ENCODE measurements at regions not wholly inside any gene's neighbourhood (a gene's known extent, or its start where the extent isn't known, plus 50 kb on each side); places are given as distances from the start of the nearest gene placed in this dataset.

DNA sequence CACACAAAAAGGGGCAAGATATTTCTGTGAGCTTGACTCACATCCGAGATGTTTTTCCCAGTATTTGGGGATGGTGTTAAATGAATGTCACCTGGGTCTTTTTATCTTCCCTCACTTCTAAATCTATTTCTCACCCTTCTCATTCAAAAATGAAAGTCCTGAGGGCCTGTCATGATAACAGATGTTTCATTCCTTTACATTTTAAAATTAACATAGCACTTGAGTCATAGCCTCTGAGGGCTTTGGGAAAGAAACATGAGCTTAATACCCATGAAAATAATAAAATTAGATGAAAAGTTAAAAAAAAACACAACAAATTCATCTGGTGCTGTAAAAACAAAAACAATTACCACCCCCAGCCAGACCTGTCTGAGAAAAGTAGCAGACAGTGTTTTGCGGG lies 226.7 kb downstream of the HNMT start:
- no peak overlapping the region for H3K4me3 ChIP-seq (ENCODE audit: low read depth, low read length)
- DNase-seq (ENCODE audit: low read depth) = no peak
- no peak for TF ChIP-seq CTCF (IDR thresholded peaks at IDR 0.05; ENCODE audit: insufficient read depth, low read length, severe bottlenecking)
- no peaks in the 10 kb centered on the region for H3K36me3 ChIP-seq (ENCODE audit: control insufficient read depth, insufficient read depth, low read length)
- H3K27me3 ChIP-seq (ENCODE audit: control insufficient read depth, insufficient read depth, low read length) = no peaks in the 10 kb centered on the region
- no peak for FAIRE-seq

GRCh38 chr2:138193416-138194213 lies 229.3 kb downstream of the HNMT start:
- Histone ChIP-seq H3K36me3 (ENCODE audit: control insufficient read depth, insufficient read depth, low read length) (no peaks in the 10 kb centered on the region), H3K4me3 (ENCODE audit: low read depth, low read length) (no peak overlapping the region), H3K27me3 (ENCODE audit: control insufficient read depth, insufficient read depth, low read length) (no peaks in the 10 kb centered on the region)
- no peak for TF ChIP-seq CTCF (IDR thresholded peaks at IDR 0.05; ENCODE audit: insufficient read depth, low read length, severe bottlenecking)
- DNase-seq (ENCODE audit: low read depth) (no peak), FAIRE-seq (no peak)

- peak; percentile 40 for DNase-seq (ENCODE audit: low read depth)
- Histone ChIP-seq H3K4me3 (ENCODE audit: low read depth, low read length) (no peak overlapping the region), H3K27me3 (ENCODE audit: control insufficient read depth, insufficient read depth, low read length) (no peaks in the 10 kb centered on the region), H3K36me3 (ENCODE audit: control insufficient read depth, insufficient read depth, low read length) (no peaks in the 10 kb centered on the region)
- no peak for TF ChIP-seq CTCF (IDR thresholded peaks at IDR 0.05; ENCODE audit: insufficient read depth, low read length, severe bottlenecking)
- FAIRE-seq = no peak
Observed at GRCh38 chr2:138201286-138201685, 237.0 kb downstream of the HNMT start.

GRCh38 chr2:138202762-138203161 lies 238.5 kb downstream of the HNMT start:
- DNase-seq (ENCODE audit: low read depth) (peak; percentile 81), FAIRE-seq (no peak)
- Histone ChIP-seq H3K27me3 (ENCODE audit: control insufficient read depth, insufficient read depth, low read length) (no peaks in the 10 kb centered on the region), H3K4me3 (ENCODE audit: low read depth, low read length) (no peak overlapping the region), H3K36me3 (ENCODE audit: control insufficient read depth, insufficient read depth, low read length) (no peaks in the 10 kb centered on the region)
- TF ChIP-seq CTCF (IDR thresholded peaks at IDR 0.05; ENCODE audit: insufficient read depth, low read length, severe bottlenecking) = no peak

DNA sequence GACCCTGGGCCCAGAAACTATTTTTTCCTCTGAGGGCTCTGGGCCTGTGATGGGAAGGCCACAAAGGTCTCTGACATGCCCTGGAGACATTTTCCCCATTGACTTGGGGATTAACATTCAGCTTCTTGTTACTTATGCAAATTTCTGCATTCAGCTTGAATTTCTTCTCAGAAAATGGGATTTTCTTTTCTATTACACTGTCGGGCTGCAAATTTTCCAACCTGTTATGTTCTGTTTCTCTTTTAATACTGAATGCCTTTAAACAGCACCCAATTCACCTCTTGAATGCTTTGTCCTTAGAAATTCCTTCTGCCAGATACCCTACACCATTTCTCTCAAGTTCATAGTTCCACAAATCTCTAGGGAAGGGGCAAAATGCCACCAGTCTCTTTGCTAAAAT lies 241.0 kb downstream of the HNMT start:
- Histone ChIP-seq H3K4me3 (ENCODE audit: low read depth, low read length) (no peak overlapping the region), H3K36me3 (ENCODE audit: control insufficient read depth, insufficient read depth, low read length) (no peaks in the 10 kb centered on the region), H3K27me3 (ENCODE audit: control insufficient read depth, insufficient read depth, low read length) (no peaks in the 10 kb centered on the region)
- DNase-seq (ENCODE audit: low read depth) (no peak), FAIRE-seq (no peak)
- no peak for TF ChIP-seq CTCF (IDR thresholded peaks at IDR 0.05; ENCODE audit: insufficient read depth, low read length, severe bottlenecking)

Measured in bronchial epithelial cell (primary cell).